Stomach (tissue), 8 donors: ENCODE measurements at regions not wholly inside any gene's neighbourhood (a gene's known extent, or its start where the extent isn't known, plus 50 kb on each side); places are given as distances from the start of the nearest gene placed in this dataset.

Experiments
- DNase-seq, 2 donors: peaks; one replicate each; pipeline versions ENCODE4 v3.0.0 to v3.0.0-alpha.2; 2013 to 2019
- H3K27ac ChIP-seq, 5 donors: fragments of 200-600 bp in 4 of 5; sonication (generic) in 4 of 5; one replicate each; pipeline ENCODE4 v1.5.1; 2013 to 2019; ENCODE audit warnings: mild to moderate bottlenecking in 1 of 5, moderate library complexity in 1 of 5
- H3K27me3 ChIP-seq, 3 donors: fragments of 200-600 bp; sonication (generic); one replicate each; pipeline ENCODE4 v1.5.1; 2017 to 2019; ENCODE audit warnings: mixed run types in 1 of 3
- H3K36me3 ChIP-seq, 4 donors: fragments of 200-600 bp; sonication (generic); 1 replicate in 3 of 4; 2 replicates in 1 of 4; pipeline ENCODE4 v1.5.1; 2016 to 2019
- H3K4me1 ChIP-seq, 4 donors: fragments of 200-600 bp; sonication (generic); one replicate each; pipeline ENCODE4 v1.5.1; 2016 to 2019
- H3K4me3 ChIP-seq, 4 donors: fragments of 200-600 bp; sonication (generic) in 3 of 4; one replicate each; pipeline ENCODE4 v1.5.1; 2016 to 2019; ENCODE audit warnings: mild to moderate bottlenecking in 1 of 4
- H3K9me3 ChIP-seq, 4 donors: fragments of 200-600 bp; sonication (generic); one replicate each; pipeline ENCODE4 v1.5.1; 2016 to 2019
- EP300 ChIP-seq: sonication (generic); formaldehyde crosslinking; IDR thresholded peaks from one replicate; pipeline ENCODE4 v1.6.1; 2017; ENCODE audit warnings: antibody characterized with exemption
- POLR2A ChIP-seq, 4 donors: fragments of 450-650 bp; IDR thresholded peaks; one replicate each; pipeline ENCODE4 v1.6.1; 2016; ENCODE audit warnings: antibody characterized with exemption in 4 of 4, control low read depth in 2 of 4, mild to moderate bottlenecking in 1 of 4, moderate library complexity in 1 of 4
- POLR2AphosphoS5 ChIP-seq, 3 donors: sonication (generic); formaldehyde crosslinking; IDR thresholded peaks; one replicate each; pipeline ENCODE4 v1.6.1; 2016; ENCODE audit warnings: antibody characterized with exemption in 3 of 3
- WGBS, 5 donors: extraction: QIAGEN DNeasy Blood & Tissue Kit in 3 of 5; methylation state at CpG; one replicate each; pipeline versions ENCODE4 v1.1.5 to v1.1.7; 2013 to 2018; 5-methylcytosine and 5-hydroxymethylcytosine counted together
- intact Hi-C: fragments of 100-400 bp; cut with DNase I; formaldehyde crosslinking; loops from one replicate; pipeline ENCODE4 v1.15.1; 2023; ENCODE audit warnings: low total_unique reads
- TF ChIP-seq, protein P1 (sequence below), 7 experiments: fragments of 450-650 bp in 4 of 7; fragments of 200-600 bp in 3 of 7; sonication (generic) in 3 of 7; IDR thresholded peaks; one replicate each; pipeline ENCODE4 v1.5.1; 2016 to 2019; ENCODE audit warnings: antibody characterized with exemption in 7 of 7, control low read depth in 2 of 7, mild to moderate bottlenecking in 1 of 7
- donor health status: healthy with polysubstance abuse.
- donor health status: Bipolar disorder and iron deficiency.
- donor health status: healthy.

DNA sequence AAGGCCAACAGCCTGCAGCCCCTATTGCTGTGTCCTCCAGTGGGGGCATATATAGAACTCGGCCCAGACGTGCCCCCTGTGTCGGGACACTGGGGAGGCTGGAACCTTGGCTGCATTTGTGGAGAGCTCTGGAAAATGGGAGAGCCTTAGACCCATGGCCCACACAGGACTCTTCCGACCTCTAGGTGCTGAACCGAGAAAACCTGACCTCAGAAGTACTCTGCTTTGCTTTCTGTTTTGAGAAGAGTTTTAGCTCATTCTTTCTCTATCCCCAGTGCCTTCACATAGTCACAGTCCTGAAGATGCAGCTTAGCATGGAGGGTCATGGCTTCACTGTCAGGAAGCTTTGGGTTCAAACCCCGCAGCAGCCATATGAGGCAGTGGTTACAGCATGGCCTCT, 271.8 kb upstream of the B3GAT1 start:
- no peak overlapping the region for H3K4me3 ChIP-seq
- no peaks in the 10 kb centered on the region for H3K4me1 ChIP-seq
- intact Hi-C loops = no loop called here
- no peak overlapping the region for H3K27ac ChIP-seq
- DNase-seq = no peak
- H3K9me3 ChIP-seq = no peaks in the 10 kb centered on the region
- TF ChIP-seq POLR2A (IDR thresholded peaks at IDR 0.05) (no peak), EP300 (no peak)
- TF ChIP-seq, protein P1, sequence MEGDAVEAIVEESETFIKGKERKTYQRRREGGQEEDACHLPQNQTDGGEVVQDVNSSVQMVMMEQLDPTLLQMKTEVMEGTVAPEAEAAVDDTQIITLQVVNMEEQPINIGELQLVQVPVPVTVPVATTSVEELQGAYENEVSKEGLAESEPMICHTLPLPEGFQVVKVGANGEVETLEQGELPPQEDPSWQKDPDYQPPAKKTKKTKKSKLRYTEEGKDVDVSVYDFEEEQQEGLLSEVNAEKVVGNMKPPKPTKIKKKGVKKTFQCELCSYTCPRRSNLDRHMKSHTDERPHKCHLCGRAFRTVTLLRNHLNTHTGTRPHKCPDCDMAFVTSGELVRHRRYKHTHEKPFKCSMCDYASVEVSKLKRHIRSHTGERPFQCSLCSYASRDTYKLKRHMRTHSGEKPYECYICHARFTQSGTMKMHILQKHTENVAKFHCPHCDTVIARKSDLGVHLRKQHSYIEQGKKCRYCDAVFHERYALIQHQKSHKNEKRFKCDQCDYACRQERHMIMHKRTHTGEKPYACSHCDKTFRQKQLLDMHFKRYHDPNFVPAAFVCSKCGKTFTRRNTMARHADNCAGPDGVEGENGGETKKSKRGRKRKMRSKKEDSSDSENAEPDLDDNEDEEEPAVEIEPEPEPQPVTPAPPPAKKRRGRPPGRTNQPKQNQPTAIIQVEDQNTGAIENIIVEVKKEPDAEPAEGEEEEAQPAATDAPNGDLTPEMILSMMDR (IDR thresholded peaks at IDR 0.05) = no peak
- 76 to 90% (median 87%) methylated on average over 6 of the region's 6 CpGs for WGBS, 5 donors
- peaks cover 0 to 10% (median 0%) of the 10 kb centered on the region in 3 donors for H3K27me3 ChIP-seq
- no peaks in the 10 kb centered on the region for H3K36me3 ChIP-seq

DNA sequence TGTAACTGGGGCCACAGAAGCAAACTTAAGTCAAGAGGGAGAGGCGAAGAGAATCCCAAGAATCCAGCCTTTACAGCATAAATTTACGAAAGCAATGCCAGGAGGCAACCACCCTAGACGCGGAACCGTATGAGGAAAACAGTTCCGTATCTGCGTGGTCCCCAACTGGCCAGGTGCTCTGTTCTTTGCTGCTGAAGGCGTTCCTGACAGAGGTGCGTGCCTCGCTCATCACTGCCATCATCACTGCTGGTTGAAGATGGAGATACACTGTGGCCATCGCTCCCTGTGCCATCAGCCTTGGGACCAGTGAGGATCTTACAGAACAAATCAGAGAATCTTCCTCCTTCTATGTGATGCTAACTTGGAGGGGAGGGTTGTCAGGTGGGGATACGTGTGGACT, 270.5 kb upstream of the B3GAT1 start:
- intact Hi-C loops = no loop called here
- Histone ChIP-seq H3K36me3 (no peaks in the 10 kb centered on the region), H3K27me3 (peaks cover 0 to 8% (median 0%) of the 10 kb centered on the region in 3 donors), H3K4me3 (no peak overlapping the region), H3K4me1 (no peaks in the 10 kb centered on the region), H3K27ac (no peak overlapping the region), H3K9me3 (no peaks in the 10 kb centered on the region)
- DNase-seq = no peak
- 81 to 91% (median 89%) methylated on average over 12 of the region's 12 CpGs for WGBS, 5 donors
- TF ChIP-seq POLR2A (IDR thresholded peaks at IDR 0.05) (no peak), POLR2AphosphoS5 (IDR thresholded peaks at IDR 0.05) (no peak), EP300 (no peak)
- TF ChIP-seq, protein P1 (IDR thresholded peaks at IDR 0.05) = no peak

DNA sequence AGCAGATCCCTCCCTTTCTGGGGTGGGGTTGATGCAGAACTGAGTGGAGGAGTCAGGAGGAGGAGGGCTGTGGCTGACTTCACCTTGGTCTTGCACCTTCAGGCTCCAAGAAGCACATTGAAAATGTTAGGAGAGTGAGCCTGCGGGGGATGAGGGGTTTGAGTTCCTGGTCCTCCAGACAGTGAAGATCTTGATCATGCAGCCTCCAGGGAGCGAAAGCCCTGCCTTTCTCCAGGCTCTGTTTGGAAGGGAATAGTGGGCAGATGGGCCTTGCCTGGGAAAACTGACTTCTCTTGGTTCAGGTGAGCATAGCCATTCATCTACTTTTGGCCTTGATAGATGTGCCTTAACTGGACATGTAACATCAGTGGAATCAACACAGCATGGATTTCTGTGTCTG, 267.6 kb upstream of the B3GAT1 start:
- no peak overlapping the region for H3K4me3 ChIP-seq
- peaks cover 0 to 8% (median 0%) of the 10 kb centered on the region in 3 donors for H3K27me3 ChIP-seq
- no peaks in the 10 kb centered on the region for H3K36me3 ChIP-seq
- TF ChIP-seq POLR2AphosphoS5 (IDR thresholded peaks at IDR 0.05) (no peak), EP300 (no peak), POLR2A (IDR thresholded peaks at IDR 0.05) (no peak)
- TF ChIP-seq, protein P1 (IDR thresholded peaks at IDR 0.05) = no peak
- H3K9me3 ChIP-seq = no peaks in the 10 kb centered on the region
- 88 to 100% (median 92%) methylated on average over 2 of the region's 2 CpGs for WGBS, 5 donors
- intact Hi-C loops = no loop called here
- H3K27ac ChIP-seq = no peak overlapping the region
- DNase-seq = no peak
- no peaks in the 10 kb centered on the region for H3K4me1 ChIP-seq

DNA sequence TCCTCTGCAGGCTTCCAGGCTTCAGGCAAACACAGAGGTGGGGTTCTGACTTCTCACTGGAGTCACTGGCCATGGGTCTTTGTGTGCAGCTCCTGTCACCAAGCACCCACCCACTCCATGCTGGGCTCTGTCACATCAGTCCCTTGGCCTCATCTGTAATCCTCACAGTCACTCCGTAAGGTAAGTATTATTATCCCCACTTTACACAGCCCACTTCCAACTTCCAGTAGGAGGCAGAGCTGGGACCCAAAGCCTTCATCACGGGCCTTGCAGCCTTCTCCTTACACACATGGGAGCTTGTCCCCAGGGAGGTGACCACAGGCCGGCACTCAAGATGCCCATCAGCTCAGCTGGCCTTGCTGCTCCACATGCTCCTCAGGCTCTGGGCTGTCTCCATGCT, 266.7 kb upstream of the B3GAT1 start:
- Histone ChIP-seq H3K4me3 (no peak overlapping the region), H3K36me3 (no peaks in the 10 kb centered on the region), H3K4me1 (no peaks in the 10 kb centered on the region), H3K27ac (no peak overlapping the region), H3K9me3 (no peaks in the 10 kb centered on the region), H3K27me3 (peaks cover 0 to 8% (median 0%) of the 10 kb centered on the region in 3 donors)
- WGBS, 5 donors = 58 to 82% (median 71%) methylated on average over 3 of the region's 3 CpGs
- DNase-seq = no peak
- TF ChIP-seq POLR2A (IDR thresholded peaks at IDR 0.05) = no peak
- TF ChIP-seq, protein P1 (IDR thresholded peaks at IDR 0.05) = no peak
- intact Hi-C loops = no loop called here
